SH-SY5Y (cell line): ENCODE measurements at regions not wholly inside any gene's neighbourhood (a gene's known extent, or its start where the extent isn't known, plus 50 kb on each side); places are given as distances from the start of the nearest gene placed in this dataset.

Experiments
- GATA2 ChIP-seq: IDR thresholded peaks from 2 replicates; pipeline ENCODE4 v1.6.1; 2011; ENCODE audit warnings: mild to moderate bottlenecking, low read depth, low read length
- GATA3 ChIP-seq: IDR thresholded peaks from 2 replicates; pipeline ENCODE4 v1.6.1; 2011; ENCODE audit warnings: low read depth, mild to moderate bottlenecking, low read length, moderate library complexity

DNA sequence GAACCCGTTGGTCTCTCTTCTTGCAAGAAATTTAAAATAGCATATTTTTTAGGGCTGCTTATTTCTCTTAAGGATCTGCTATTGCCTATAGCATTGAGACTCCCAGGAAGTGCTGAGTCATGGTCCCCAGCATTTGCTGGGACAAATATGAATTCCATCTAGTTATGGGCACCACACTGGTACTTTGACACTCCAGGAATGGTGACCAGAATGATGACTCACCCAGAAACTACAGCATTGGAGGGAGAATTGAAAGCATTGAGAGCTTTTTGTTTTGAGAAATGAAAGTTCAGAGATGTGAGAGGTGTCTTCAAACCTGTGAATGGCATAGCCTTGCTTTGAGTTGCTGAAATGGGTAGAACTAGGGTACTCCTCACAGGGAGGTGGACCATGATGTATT lies 699.7 kb downstream of the DHX35 start:
- TF ChIP-seq GATA2 (no peak), GATA3 (no peak)
